Ascending aorta (tissue), 2 donors: ENCODE measurements at regions not wholly inside any gene's neighbourhood (a gene's known extent, or its start where the extent isn't known, plus 50 kb on each side); places are given as distances from the start of the nearest gene placed in this dataset.

Experiments used
- DNase-seq, 2 donors: peaks; one replicate each; pipeline ENCODE4 v3.0.0-alpha.2; 2019; ENCODE audit warnings: low spot score in 2 of 2
- H3K27ac ChIP-seq, 2 donors: fragments of 200-600 bp; sonication (generic); one replicate each; pipeline ENCODE4 v1.5.1; 2016 to 2017; ENCODE audit warnings: mild to moderate bottlenecking in 1 of 2
- H3K27me3 ChIP-seq: fragments of 200-600 bp; sonication (generic); one replicate; pipeline ENCODE4 v1.5.1; 2017
- H3K36me3 ChIP-seq, 2 donors: fragments of 200-600 bp; sonication (generic); one replicate each; pipeline ENCODE4 v1.5.1; 2016
- H3K4me1 ChIP-seq, 2 donors: fragments of 200-600 bp; sonication (generic); one replicate each; pipeline ENCODE4 v1.5.1; 2016 to 2017; ENCODE audit warnings: mild to moderate bottlenecking in 1 of 2
- H3K4me3 ChIP-seq, 2 donors: fragments of 200-600 bp; sonication (generic); one replicate each; pipeline ENCODE4 v1.5.1; 2016 to 2017; ENCODE audit warnings: mild to moderate bottlenecking in 1 of 2
- H3K9me3 ChIP-seq, 2 donors: fragments of 200-600 bp; sonication (generic); one replicate each; pipeline ENCODE4 v1.5.1; 2016
- intact Hi-C: fragments of 100-400 bp; cut with DNase I; formaldehyde crosslinking; loops from one replicate; pipeline ENCODE4 v1.15.1; 2023
- TF ChIP-seq, protein P1 (sequence below), 3 experiments: fragments of 200-600 bp in 2 of 3; fragments of 450-650 bp in 1 of 3; sonication (generic) in 2 of 3; IDR thresholded peaks; one replicate each; pipeline ENCODE4 v1.5.1; 2016 to 2019; ENCODE audit warnings: antibody characterized with exemption in 3 of 3, mild to moderate bottlenecking in 1 of 3, moderate library complexity in 1 of 3

DNA sequence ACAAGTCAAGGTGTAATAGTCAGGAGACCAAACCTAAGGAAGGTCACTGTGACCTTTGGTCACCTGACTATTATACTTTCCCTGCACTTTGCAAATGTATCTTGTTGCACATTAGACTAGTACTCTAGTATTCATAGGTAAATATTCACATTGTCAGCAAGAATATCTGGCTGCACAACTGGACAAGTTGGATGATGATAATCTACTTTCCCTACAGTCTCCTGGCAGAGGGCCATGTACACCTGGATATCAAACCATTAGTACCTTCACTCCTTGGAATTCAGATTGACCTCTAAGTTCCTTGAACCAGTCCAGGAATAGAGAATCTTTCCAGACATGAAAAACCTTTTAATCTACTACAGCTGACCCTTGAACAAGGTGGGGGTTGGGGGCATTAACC lies 344.8 kb downstream of the DEPDC1B start:
- Histone ChIP-seq H3K4me1 (no peaks in the 10 kb centered on the region), H3K27ac (no peak overlapping the region), H3K4me3 (no peak overlapping the region), H3K27me3 (no peaks in the 10 kb centered on the region), H3K36me3 (no peaks in the 10 kb centered on the region), H3K9me3 (no peaks in the 10 kb centered on the region)
- TF ChIP-seq, protein P1, sequence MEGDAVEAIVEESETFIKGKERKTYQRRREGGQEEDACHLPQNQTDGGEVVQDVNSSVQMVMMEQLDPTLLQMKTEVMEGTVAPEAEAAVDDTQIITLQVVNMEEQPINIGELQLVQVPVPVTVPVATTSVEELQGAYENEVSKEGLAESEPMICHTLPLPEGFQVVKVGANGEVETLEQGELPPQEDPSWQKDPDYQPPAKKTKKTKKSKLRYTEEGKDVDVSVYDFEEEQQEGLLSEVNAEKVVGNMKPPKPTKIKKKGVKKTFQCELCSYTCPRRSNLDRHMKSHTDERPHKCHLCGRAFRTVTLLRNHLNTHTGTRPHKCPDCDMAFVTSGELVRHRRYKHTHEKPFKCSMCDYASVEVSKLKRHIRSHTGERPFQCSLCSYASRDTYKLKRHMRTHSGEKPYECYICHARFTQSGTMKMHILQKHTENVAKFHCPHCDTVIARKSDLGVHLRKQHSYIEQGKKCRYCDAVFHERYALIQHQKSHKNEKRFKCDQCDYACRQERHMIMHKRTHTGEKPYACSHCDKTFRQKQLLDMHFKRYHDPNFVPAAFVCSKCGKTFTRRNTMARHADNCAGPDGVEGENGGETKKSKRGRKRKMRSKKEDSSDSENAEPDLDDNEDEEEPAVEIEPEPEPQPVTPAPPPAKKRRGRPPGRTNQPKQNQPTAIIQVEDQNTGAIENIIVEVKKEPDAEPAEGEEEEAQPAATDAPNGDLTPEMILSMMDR (IDR thresholded peaks at IDR 0.05), result no peak
- no peak for DNase-seq
- intact Hi-C loops, result no loop called here

GRCh38 chr5:60354311-60354710 lies 345.7 kb downstream of the DEPDC1B start:
- no peaks in the 10 kb centered on the region for H3K27me3 ChIP-seq
- TF ChIP-seq, protein P1 (IDR thresholded peaks at IDR 0.05), result no peak
- peak overlapping the region; percentile 14 to 17 for H3K27ac ChIP-seq
- H3K9me3 ChIP-seq, result no peaks in the 10 kb centered on the region
- H3K36me3 ChIP-seq, result no peaks in the 10 kb centered on the region
- no peak overlapping the region for H3K4me3 ChIP-seq
- no peaks in the 10 kb centered on the region for H3K4me1 ChIP-seq
- DNase-seq, result no peak
- intact Hi-C loops, result no loop called here

DNA sequence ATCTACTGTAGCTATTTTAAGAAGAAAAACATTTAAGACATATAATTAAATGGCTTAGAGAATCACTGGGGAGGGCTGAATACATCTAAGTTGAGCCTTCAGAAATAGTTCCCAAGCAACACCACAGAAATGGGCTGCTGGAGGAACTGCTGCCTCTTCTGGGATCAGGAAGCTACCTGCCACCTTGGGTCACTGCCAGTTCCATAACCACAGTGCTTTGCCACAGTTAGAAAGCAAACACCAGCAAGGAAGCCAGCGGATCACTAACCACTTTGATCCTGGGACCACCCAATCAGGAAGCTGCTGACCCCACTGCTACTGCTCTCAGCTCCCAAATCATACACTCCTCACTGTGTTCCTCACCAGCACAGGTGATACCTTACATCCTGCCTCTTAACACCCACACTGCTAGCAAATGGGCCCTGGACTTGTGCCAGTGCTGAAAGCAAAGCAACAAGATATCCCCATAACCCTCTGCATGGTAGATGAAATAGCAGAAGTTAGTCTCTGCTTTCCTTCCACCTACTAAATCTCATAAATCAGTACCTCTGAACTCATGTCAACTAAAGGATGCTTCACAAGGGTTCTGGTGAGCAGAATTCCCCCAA lies 346.9 kb downstream of the DEPDC1B start:
- Histone ChIP-seq H3K9me3 (no peaks in the 10 kb centered on the region), H3K36me3 (no peaks in the 10 kb centered on the region), H3K27ac (no peak overlapping the region), H3K4me3 (no peak overlapping the region), H3K4me1 (no peaks in the 10 kb centered on the region), H3K27me3 (no peaks in the 10 kb centered on the region)
- intact Hi-C loops, result no loop called here
- DNase-seq, result no peak
- TF ChIP-seq, protein P1 (IDR thresholded peaks at IDR 0.05), result no peak

- Histone ChIP-seq H3K27ac (no peak overlapping the region), H3K36me3 (no peaks in the 10 kb centered on the region), H3K4me1 (no peaks in the 10 kb centered on the region), H3K4me3 (no peak overlapping the region), H3K27me3 (no peaks in the 10 kb centered on the region), H3K9me3 (no peaks in the 10 kb centered on the region)
- DNase-seq, result no peak
- intact Hi-C loops, result no loop called here
- TF ChIP-seq, protein P1 (IDR thresholded peaks at IDR 0.05), result no peak
Observed at GRCh38 chr5:60350794-60351193, 349.2 kb downstream of the DEPDC1B start.

- TF ChIP-seq, protein P1 (IDR thresholded peaks at IDR 0.05), result no peak
Observed at GRCh38 chr5:60349891-60350415, 350.0 kb downstream of the DEPDC1B start.

More at GRCh38 chr5:60349891-60350415, 350.0 kb downstream of the DEPDC1B start:
- no peak for DNase-seq
- Histone ChIP-seq H3K27ac (no peak overlapping the region), H3K9me3 (no peaks in the 10 kb centered on the region), H3K4me3 (no peak overlapping the region), H3K36me3 (no peaks in the 10 kb centered on the region), H3K4me1 (no peaks in the 10 kb centered on the region), H3K27me3 (no peaks in the 10 kb centered on the region)
- intact Hi-C loops, result no loop called here
